NCI-H510A treated with DMSO at 0.1 percent for 48 hours (cell line): ENCODE measurements at regions not wholly inside any gene's neighbourhood (a gene's known extent, or its start where the extent isn't known, plus 50 kb on each side); places are given as distances from the start of the nearest gene placed in this dataset.

Experiments
- DNase-seq: peaks from one replicate; lab custom pipeline; 2025; lab: John Stamatoyannopoulos, UW

DNA sequence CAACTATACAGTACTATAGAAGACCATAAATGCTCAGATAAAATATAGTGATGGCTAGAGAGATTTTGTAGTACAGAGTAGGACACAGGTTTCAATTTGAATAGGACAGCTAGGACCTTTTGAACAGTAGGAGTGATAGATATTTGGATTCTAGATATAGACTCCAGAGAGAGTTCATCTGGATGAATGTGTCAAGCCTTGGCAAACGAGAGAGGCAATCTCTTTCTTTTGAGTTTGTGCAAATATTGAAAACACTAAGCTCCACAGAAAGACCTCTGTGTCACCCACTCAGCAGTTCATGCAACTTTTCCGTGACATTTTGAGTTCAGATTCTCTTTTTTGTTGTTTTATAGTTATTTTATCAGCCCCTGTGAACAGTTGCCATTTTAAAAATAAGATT lies 834.3 kb upstream of the COBL start:
- DNase-seq = no peak

DNA sequence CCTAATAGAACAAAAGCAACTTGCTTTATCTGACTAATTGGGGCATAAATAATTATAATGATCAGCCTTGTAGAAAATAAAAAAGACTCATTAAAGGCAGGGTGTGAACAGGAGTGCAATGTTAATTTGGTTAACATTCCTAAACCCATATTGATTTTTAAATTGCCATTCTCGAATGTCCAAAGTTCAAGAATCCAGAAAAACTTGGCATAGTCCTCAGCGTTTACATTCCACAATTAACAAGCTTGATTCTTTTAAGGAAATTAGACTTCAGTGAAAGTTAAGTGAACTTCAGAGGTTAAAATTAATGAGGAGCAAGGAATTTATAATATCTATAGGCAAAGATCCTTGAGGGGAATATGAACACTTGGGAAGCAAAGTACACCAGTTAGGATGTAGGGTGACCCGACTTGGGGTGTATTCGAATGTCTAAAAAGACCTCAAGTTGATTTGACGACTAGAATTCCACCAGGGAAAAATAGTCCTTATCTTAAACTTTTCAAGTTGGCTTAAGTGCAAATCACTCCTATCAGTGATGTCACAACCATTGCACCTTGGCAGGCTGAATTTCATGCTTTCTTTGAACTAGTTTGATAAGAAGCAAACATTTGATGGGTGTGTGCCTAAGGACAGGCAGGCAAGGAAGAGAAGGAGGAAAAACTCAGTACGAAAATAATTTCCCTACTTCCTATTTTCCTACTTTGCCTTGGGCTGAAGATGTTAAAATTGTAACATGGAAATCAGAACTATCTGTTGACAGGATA lies 830.4 kb upstream of the COBL start:
- no peak for DNase-seq

DNA sequence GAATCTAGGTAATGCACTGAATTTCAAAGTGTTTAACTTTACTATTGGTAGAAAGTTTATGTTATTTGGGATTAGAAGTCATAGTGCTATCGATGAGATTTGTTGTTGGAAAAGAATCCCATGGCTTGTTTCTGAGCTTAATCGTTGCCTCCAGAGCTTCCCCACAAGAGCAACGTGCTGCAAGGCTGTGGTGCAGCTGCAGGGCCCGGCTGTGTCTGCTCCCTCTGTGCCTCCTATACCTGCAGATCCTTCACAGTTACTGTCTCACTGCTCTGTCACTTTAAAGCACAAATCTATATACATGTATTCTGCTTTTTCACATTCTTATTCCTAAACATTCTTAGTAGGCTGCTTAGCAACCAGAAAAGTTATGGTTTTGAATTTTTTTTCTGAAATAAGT lies 826.6 kb upstream of the COBL start:
- no peak for DNase-seq

DNA sequence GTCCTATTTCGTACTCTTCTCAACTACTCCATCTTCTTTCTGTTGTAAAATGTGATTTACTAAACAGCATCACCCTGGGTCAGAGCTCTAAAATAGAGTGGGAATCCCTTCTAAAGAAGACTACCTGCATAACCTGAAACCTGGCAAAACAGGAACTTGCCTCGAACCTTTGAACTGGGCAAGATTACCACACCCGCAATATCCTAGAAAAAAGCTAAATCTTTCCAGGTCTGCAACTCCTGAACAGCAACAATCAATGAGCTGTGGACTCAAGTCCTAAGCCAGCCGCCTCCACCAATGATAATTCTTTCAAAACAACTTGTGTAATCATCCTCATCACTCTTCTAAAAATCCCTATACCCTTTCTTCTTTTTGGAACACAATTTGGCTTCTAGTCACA lies 824.2 kb upstream of the COBL start:
- no peak for DNase-seq

DNA sequence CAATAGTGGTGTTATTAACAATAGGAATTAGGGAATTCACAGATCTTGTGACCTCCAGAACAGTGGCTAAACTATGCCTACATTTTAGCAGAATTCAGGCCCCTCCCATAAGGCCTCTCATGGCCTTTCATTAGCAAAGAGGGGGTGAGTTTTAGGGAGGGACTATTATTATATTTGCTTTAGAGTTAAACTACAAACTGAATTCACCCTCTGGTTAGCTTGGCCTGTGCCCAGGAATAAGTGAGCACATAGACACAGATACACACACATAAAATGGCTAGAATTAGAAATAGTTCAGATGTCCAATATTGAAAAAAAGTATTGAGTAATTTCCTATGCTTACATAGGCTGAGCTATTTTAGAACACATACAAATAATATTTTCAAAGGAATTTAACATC lies 818.8 kb upstream of the COBL start:
- no peak for DNase-seq

DNA sequence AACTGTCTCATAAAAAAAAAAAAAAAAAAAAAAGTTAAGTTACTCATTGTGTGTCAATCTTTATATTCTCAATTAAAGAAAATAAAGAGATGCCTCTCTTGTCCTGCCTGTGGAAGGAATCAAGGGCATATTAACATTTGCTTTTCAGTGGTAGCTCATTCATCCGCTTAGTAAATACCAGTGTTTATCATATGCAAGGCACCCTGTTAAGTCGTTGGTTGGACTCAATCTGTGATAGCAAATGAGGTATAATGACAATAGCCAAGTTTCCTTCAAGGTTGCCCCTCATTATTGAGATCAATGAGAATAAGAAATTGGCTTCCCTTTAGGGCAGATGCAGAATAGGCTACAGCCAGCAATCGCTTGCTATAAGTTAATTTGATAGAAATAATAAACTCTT lies 812.7 kb upstream of the COBL start:
- no peak for DNase-seq

DNA sequence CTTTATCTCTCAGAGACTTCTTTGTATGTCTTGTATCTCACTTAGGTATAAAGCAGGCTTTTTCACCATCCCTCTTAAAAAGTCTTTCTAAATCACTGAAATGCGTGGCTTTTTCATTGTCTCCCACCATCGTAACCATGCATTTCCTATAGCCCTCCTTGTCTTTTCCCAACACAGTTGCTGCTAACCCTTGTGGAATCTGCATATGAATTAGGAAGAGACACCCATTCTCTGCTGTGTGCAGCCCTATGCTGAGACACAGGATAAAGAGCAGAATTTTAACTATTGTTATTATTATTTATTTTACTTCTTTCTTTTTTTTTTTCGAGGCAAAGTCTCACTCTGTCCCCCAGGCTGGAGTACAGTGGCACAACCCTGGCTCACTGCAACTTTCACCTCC lies 804.3 kb upstream of the COBL start:
- no peak for DNase-seq

DNA sequence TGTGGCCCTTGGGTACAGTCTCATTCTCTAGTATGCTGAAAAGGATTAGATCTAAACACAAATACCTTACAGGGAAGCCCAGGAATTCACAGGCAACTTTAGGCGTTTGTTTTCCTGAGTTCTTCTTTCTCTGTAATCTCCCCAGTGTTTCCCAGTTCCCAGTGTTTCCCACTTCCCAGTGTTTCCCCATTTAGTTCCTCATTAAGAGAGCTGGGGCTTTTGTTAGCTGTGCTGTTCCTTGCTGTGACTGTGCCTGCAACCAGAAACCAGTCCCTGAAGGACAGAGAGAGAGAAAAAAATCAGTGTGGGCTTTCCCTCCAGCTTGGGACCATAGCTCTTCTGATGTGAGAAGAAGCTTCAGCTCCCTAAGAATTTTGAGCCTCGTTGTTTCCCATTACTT lies 802.9 kb upstream of the COBL start:
- DNase-seq = no peak

DNA sequence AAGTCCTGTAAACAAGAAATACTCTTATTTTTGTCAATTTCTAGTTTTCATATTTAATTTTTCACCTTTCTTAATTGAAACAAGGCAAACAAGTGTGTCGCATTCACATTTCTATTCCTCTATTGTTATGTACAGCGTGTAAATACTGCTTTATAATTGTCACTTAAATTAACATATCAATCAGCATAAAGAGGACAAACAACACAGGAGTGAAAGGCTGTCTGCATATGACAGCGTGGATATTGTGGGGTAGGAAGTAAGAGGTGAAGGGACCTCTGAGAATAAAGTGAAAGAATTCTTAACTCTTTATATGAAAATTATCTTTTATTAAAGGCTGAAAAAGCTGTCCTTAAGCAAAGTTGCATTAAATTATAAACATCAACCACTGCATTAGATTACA lies 797.9 kb upstream of the COBL start:
- no peak for DNase-seq

DNA sequence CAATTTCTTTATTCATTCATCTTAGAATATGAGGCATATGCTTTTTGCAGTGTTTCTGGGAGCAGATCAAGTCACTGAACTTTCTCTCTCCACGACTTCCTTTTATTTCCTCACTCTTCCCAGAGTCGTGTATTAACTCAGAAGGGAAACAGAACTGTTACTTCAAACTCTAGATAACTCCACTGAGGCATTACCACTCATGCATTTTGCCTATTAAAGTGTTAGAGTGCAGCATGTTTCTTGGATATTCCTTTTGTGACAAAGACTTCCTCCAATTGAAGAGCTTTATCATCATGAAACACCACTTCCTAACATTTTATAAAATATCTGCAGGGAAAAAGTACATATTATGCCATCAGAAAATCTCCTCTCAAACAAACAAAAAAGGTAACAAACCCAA lies 797.4 kb upstream of the COBL start:
- no peak for DNase-seq

DNA sequence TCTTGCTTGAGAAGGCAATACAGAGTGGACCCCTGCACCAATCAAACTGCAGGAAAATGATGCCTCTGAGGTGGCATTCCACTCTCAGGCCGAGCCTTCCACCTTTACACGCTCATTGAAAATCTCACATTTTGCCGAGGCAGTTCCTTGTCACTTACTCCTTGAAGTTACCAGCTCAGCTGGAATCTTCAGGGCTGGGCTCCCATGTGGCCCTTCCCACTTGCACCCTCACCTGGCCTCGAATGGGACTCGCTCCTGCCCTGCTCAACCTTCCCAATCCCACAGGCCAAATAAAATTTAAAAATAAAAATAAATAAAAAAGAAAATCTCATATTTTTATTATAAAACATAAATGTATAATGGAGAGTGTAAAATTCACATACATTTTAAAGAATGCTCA lies 790.7 kb upstream of the COBL start:
- DNase-seq = no peak

DNA sequence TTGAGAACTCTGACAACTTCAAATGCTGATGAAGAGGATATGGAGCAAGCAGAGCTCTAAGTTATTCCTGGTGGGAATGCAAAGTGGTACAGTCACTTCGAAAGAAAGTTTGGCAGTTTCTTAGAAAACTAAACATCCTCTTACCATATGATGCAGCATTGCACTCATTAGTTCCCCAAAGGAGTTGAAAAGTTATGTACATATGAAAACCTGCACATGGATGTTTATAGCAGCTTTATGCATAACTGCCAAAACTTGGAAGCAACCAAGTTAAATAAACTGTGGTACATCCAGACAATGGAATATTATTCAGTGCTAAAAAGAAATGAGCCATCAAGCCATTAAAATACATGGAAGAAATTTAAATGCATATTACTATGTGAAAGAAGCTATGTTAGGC lies 779.3 kb upstream of the COBL start:
- DNase-seq = no peak

DNA sequence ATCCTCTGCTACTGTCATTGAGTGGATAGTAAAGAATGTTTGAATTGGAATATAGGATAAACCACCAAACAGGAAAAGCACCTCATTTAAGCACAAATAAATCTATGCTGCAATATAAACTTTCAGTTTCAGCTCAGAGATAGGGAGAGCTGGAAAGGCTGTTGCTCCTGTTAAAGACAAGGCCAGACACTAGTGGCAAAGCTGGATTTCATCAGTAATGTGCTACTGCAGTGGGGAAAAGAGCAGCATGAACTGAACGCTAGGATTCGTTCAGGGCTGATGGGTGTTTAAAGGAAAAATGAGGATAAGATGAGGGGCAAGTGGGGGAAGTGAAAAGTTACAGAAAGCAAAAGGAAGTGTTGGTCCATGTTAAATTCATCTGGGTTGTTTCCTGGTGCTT lies 775.4 kb upstream of the COBL start:
- no peak for DNase-seq

DNA sequence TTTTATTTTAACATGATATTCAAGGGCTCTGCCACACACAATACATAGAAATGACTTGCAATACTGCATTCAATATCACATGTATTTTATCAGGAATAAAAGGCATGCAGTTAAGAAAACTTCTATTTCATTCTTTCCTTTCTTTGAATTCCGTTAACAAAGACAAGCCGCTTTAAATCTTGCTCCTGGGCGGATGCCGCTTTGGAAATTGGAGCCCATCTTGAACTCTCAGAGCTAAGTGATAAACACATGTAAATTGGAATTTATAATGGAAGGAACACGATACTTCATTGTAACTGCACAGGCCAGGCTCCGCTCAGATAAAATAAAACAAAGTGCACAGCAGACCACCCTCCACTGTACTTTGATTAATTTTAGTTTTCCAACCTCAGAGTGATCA lies 774.5 kb upstream of the COBL start:
- no peak for DNase-seq

DNA sequence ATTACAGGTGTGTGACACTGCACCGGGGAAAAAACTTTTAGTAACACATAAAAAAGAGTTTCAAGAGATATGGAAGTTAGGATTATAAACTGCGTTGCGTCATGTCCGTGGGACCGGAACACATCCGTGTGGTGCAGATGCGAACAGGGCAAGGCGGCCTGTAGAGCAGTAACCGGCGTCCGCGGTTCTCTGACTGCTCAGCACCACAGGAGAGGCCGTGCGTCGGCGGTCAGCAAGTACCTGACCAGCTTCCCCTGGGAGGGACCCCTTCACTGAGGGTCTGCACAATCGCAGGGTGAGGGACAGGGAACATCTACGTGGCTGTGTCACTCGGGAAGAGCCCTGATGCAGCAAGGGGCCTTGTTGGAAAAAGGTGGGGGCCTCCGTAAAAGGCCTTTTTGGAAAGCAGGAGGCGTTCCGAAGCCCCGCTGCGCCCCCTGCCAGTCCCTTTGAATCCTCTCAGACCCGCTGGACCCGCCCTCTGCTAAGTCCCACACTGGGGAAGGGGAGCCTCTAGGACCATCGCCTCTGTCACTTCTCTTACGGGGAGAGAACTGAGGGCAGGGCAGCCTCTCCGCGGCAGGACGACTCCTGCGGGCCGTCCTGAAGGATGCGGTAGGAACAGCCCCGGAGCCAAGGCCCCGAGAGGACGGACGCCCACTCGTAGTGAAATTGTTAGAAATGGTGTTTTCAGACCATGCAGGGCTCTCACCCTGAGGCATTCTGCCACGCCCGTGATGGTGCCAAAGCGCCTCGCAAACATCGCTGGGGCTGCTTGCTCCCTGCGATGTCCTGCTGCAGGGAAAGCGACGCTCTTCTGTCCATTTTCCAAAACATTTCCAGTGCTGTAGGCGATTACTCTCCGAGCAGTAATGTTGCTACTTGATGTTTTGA lies 771.6 kb upstream of the COBL start:
- no peak for DNase-seq

DNA sequence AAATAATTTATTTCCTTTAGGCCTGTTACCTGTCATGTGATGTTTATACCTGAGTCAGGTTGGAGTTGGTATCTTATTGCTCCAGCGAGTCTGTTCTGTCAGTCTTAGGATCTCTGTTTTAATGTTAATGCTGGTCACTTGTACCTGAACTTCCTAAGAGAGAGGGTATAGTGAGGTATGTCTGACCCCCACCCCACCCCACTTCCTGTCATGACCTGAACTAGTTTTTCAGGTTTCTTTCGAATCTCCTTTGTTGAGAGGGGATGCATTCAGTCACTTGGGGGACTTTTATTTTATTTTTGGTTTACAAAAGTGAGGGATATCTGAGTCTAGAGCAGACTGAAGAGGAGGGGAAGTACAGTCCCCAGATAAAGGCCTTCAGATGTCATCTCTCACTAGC lies 769.0 kb upstream of the COBL start:
- no peak for DNase-seq

DNA sequence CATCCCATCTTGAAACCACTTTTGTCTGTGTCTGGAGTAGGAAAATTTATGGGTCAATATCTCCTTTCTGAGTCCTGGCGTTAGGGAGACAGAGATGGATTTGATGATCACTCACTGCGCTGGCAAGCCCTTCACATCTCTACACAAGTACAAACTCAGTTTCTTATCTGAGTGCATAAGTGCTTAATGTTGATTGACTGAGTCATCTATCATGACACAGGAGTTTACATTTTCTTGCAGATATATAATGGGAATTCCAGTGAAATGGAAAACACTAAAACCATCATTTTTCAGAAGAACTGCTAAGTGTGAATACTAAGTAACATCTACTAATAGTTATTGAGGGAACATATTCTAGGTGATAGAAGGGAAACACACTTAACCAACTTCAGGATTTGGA lies 763.9 kb upstream of the COBL start:
- DNase-seq = no peak

DNA sequence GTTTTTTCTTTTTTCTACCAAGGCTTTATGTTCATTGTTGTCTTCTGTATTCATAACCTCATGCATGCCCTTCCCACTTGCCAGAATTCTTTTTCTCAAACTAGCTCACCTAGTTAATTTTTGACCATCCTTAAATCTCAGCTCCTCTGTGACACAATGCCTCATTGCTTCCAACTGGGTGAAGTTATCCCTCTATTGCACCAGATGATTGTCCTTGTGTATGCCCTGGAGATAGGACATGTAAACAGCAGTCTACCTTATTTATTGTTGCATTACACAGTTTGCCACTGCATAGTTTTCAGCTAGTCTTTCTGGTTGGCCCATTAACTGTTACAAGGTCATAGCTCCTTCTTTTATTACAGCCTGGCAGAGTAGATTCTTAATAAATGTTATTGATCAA lies 763.1 kb upstream of the COBL start:
- no peak for DNase-seq

DNA sequence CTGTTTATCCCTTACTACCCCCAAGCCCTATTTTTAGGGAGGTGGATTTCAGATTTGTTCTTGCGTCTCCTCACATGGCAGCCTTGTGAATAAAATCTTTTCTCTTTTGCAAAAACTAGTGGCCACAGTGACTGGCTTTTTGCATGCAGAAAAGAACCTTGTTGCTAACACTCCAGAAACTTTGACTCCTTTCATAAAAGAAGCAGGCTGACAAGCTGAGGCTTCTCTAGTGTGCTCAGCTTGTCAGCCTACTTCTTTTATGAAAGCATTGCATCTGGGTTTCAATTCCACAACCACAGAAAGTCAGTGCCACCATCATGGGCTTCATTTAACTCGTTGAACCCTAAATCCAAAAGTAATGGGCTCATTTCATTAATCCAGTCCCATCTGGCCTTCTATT lies 761.0 kb upstream of the COBL start:
- no peak for DNase-seq

DNA sequence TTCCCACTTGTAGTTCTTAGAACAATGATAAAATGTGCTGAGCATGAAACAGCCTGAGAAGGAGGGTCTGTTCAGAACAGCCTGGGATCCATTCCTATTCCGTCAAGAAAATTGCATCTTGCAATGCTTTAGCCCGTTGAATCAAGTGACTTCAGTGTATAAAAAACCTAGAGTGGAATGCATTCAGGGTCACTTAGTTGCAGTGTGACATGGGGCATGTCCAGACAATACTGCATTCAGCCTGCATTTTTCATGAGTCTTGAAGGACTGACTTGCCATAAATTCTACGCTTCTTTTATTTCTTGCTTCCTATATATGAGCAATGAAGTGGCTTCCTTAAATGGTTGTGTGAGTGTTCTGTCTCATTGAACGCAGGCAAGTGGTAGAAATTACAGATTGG lies 758.3 kb upstream of the COBL start:
- DNase-seq = no peak

DNA sequence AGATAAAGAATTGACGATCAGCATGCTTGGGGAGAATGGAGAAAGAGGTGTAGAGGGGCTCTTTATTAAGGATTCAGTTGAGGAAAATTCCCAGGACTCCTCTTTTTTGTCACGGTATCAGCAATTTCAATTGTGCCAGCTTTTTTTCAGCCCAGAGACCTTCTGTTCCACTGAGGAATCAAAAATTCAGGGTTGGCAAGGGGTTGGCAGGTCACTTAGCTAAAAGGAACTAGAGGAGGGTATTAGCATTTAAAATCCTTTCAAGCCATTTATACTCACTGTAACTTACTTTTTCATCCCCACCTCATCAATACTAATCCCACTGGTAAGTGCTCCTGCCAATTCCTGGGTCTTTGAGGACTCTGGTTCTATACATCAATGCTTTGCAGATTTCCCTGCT lies 757.5 kb upstream of the COBL start:
- no peak for DNase-seq

DNA sequence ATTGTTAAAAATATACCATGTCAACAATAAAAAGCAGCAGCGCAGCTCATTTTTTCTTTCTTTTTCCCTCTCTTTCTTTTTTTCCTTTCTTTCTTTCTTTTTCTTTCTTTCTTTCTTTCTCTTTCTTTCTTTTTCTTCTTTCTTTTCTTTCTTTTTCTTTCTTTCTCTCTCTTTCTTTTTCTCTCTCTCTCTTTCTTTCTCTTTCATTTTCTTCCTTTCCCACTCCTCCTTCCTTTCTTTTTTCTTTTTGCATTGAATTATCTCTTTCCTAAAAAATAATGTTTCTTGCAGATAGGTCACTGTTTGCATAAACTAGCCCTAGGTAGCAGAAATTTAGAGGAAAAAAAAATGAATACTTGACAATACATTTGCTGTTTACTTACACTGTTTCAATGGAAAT lies 755.1 kb upstream of the COBL start:
- no peak for DNase-seq

DNA sequence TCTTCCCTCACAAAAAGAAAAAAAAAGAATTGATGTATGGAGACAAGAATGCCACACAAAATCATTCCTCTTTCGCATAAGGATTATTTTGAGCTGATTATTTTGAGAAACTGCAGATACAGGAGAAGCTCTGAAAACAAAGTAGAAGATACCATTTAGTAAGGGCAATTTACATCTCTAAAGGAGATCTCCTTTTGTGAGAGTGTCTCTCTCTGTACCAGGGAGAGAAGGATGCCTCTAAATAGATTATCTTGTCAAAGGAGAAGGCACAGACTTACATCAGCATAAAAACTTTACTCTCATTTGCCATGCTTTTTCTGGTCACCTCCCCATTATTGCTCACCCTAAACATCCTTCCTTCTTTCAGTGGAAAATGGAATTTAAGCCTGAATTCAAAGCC lies 747.9 kb upstream of the COBL start:
- DNase-seq = no peak

DNA sequence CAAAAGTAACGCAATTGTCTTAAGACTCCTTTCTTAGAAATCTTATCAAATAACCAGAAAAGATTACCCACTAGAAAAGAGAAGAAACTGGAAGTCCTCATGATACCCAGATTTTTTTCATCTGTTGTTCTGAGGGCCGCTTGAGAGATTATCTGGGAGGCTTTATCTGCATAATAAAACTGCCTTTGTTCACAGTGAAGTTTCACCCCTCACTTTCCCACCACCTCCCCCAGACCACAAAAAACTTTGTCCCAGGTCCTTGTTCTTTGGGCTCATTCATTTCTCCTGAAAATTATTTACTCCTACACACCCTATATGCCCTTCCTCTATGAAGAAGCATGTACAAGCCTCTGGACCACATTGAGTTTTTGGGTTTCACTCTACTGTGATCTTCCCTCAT lies 745.1 kb upstream of the COBL start:
- DNase-seq = no peak
